ENCODE measurements at regions not wholly inside any gene's neighbourhood (a gene's known extent, or its start where the extent isn't known, plus 50 kb on each side); places are given as distances from the start of the nearest gene placed in this dataset.

- no peak for TF ChIP-seq CTCF (IDR thresholded peaks at IDR 0.05; ENCODE audit: low read depth, low read length)
- TF ChIP-seq EZH2phosphoT487 (IDR thresholded peaks at IDR 0.05; ENCODE audit: low read depth): no peak
Measured at GRCh38 chr11:119828006-119828405, 99.0 kb upstream of the NECTIN1 start.
